ENCODE measurements at regions not wholly inside any gene's neighbourhood (a gene's known extent, or its start where the extent isn't known, plus 50 kb on each side); places are given as distances from the start of the nearest gene placed in this dataset.

- Mint-ChIP-seq H3K9me3 (no peaks in the 10 kb centered on the region), H3K4me3 (no peak overlapping the region), H3K4me1 (peaks cover 27 to 39% of the 10 kb centered on the region in 2 experiments), H3K27me3 (ENCODE audit: low read depth) (no peaks in the 10 kb centered on the region), H3K36me3 (ENCODE audit: insufficient read depth in 1 of 3, low read depth in 3 of 3) (no peaks in the 10 kb centered on the region), H3K27ac (peak overlapping the region in 1 of 3 experiments; percentile 15; a peak in 1 of 7 replicates)
- no peaks in the 10 kb centered on the region; the same call in 1 of the 2 replicates for H3K4me1 ChIP-seq (ENCODE audit: insufficient read depth, low read length)
- H2AFZ ChIP-seq (ENCODE audit: low read length), result no peak overlapping the region
- H3K79me2 ChIP-seq (ENCODE audit: insufficient read depth, low read length), result no peaks in the 10 kb centered on the region
- H2BK15ac ChIP-seq (ENCODE audit: low read depth, low read length), result no peak overlapping the region
- H3K56ac ChIP-seq (ENCODE audit: insufficient read length, low read depth, low read length), result no peak overlapping the region
- TF ChIP-seq CTCF (conservative IDR thresholded peaks at IDR 0.05), result no peak
- no peak for DNase-seq
- H4K91ac ChIP-seq (ENCODE audit: insufficient read length, low read depth, low read length), result no peak overlapping the region
- H2AK5ac ChIP-seq (ENCODE audit: insufficient read length, low read length), result no peak overlapping the region
- no peak overlapping the region for H3K4me2 ChIP-seq (ENCODE audit: insufficient read depth, insufficient read length, low read length)
- no peak overlapping the region for H2BK5ac ChIP-seq (ENCODE audit: insufficient read length, low read length)
- no peaks in the 10 kb centered on the region for H3K79me1 ChIP-seq (ENCODE audit: insufficient read depth, low read depth, low read length, poor library complexity, severe bottlenecking)
- H4K20me1 ChIP-seq (ENCODE audit: control insufficient read depth, insufficient read depth, insufficient read length), result no peaks in the 10 kb centered on the region
- H3K14ac ChIP-seq (ENCODE audit: insufficient read depth, low read length), result no peak overlapping the region
- no peak overlapping the region for H3T11ph ChIP-seq (ENCODE audit: low read length)
- H4K5ac ChIP-seq (ENCODE audit: insufficient read length, low read depth, low read length), result no peak overlapping the region
- no peak overlapping the region for H3K27ac ChIP-seq (ENCODE audit: insufficient read length, low read depth, low read length)
- H3K9me3 ChIP-seq (ENCODE audit: control insufficient read depth, low read depth, low read length), result no peaks in the 10 kb centered on the region
- no peak overlapping the region for H4K8ac ChIP-seq (replicated peaks; ENCODE audit: insufficient read length, low read depth, low read length)
- no peak overlapping the region for H3K9ac ChIP-seq (ENCODE audit: extremely low read depth, insufficient read length, low read length)
- no peak overlapping the region for H3K23ac ChIP-seq (ENCODE audit: insufficient read length, low read depth, low read length)
- H3K4ac ChIP-seq (ENCODE audit: low read depth, low read length), result no peak overlapping the region
- H2BK12ac ChIP-seq (ENCODE audit: insufficient read length, low read depth, low read length), result no peak overlapping the region
- H3K18ac ChIP-seq (ENCODE audit: insufficient read length, low read depth, low read length), result no peak overlapping the region
- no CpG with 5 or more reads among the region's 2 CpGs for WGBS (ENCODE audit: extremely low coverage, insufficient read length, low lambda C conversion rate)
- H2BK20ac ChIP-seq (ENCODE audit: low read depth, low read length, poor library complexity, severe bottlenecking), result no peak overlapping the region
- H2BK120ac ChIP-seq (ENCODE audit: low read depth, low read length, poor library complexity, severe bottlenecking), result no peak overlapping the region
- H3K27me3 ChIP-seq (ENCODE audit: insufficient read depth, low read length), result no peaks in the 10 kb centered on the region
- H3K23me2 ChIP-seq (ENCODE audit: insufficient read length, low read depth, low read length, poor library complexity, severe bottlenecking), result no peaks in the 10 kb centered on the region
These were observed 113.0 kb downstream of the PCDH7 start for GRCh38 chr4:30833206-30833605.

Data from H9 (cell line).